ENCODE measurements at regions not wholly inside any gene's neighbourhood (a gene's known extent, or its start where the extent isn't known, plus 50 kb on each side); places are given as distances from the start of the nearest gene placed in this dataset.
A peak's percentile ranks its signal among the peaks of the same experiment; 100 is the strongest.

DNA sequence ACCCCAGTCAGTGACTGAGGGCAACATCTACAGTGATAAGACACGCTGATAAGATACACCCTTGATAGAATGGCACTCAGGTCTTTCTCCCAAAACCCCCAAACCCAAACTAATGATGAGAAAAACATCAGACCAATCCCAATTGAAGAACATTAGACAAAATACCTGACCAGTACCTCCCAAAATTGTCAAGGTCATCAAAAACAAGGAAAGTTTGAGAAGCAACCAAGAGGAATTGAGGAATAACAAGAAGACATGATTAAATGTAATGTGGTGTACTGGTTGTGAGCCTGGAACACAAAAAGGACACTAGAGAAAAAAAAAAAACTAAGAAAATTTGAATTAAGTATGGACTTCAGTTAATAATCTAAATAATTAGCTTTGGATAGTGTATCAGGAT, 222.8 kb downstream of the GAS1 start:
- Histone ChIP-seq H3K36me3 (ENCODE audit: insufficient read depth in 1 of 2, low read depth in 1 of 2) (no peaks in the 10 kb centered on the region), H3K9me3 (no peaks in the 10 kb centered on the region), H3K27me3 (ENCODE audit: insufficient read depth in 3 of 3, low read length in 2 of 3) (no peaks in the 10 kb centered on the region), H3K27ac (no peak overlapping the region), H3K4me1 (no peaks in the 10 kb centered on the region), H3K4me3 (no peak overlapping the region)
- WGBS, 3 donors, result 88 to 100% (median 93%) methylated on average over 1 of the region's 1 CpG
- DNase-seq (no peak), ATAC-seq (no peak)
- TF ChIP-seq, protein P1, sequence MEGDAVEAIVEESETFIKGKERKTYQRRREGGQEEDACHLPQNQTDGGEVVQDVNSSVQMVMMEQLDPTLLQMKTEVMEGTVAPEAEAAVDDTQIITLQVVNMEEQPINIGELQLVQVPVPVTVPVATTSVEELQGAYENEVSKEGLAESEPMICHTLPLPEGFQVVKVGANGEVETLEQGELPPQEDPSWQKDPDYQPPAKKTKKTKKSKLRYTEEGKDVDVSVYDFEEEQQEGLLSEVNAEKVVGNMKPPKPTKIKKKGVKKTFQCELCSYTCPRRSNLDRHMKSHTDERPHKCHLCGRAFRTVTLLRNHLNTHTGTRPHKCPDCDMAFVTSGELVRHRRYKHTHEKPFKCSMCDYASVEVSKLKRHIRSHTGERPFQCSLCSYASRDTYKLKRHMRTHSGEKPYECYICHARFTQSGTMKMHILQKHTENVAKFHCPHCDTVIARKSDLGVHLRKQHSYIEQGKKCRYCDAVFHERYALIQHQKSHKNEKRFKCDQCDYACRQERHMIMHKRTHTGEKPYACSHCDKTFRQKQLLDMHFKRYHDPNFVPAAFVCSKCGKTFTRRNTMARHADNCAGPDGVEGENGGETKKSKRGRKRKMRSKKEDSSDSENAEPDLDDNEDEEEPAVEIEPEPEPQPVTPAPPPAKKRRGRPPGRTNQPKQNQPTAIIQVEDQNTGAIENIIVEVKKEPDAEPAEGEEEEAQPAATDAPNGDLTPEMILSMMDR (IDR thresholded peaks at IDR 0.05), result no peak
- intact Hi-C loops (cut with DNase I), result no loop called here

DNA sequence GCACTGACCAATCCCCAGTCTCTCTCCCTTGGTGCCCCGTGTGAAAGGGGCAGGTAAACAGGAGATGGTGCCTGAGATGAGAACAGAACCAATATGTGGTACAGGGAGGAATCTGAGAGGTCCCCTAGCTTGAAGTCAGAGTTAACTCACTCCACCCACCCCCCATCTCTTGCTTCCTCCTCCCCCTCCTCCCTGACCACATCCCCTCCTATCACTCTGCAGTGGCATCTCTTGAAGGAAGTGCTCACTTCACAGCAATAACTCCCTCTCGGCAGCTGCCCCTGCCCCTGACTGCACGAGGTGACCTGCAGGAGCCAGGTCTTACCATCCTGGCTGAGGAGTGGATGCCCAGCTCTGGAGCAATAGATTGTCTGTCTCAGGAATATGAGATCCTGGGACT, 224.0 kb downstream of the GAS1 start:
- 50 to 64% (median 57%) methylated on average over 3 of the region's 3 CpGs for WGBS, 3 donors
- intact Hi-C loops (cut with DNase I), result no loop called here
- no peaks in the 10 kb centered on the region for H3K36me3 ChIP-seq (ENCODE audit: insufficient read depth in 1 of 2, low read depth in 1 of 2)
- ATAC-seq (no peak), DNase-seq (no peak)
- no peaks in the 10 kb centered on the region for H3K27me3 ChIP-seq (ENCODE audit: insufficient read depth in 3 of 3, low read length in 2 of 3)
- H3K27ac ChIP-seq, result no peak overlapping the region
- no peaks in the 10 kb centered on the region for H3K9me3 ChIP-seq
- H3K4me1 ChIP-seq, result no peaks in the 10 kb centered on the region
- TF ChIP-seq, protein P1 (IDR thresholded peaks at IDR 0.05), result no peak
- no peak overlapping the region for H3K4me3 ChIP-seq

DNA sequence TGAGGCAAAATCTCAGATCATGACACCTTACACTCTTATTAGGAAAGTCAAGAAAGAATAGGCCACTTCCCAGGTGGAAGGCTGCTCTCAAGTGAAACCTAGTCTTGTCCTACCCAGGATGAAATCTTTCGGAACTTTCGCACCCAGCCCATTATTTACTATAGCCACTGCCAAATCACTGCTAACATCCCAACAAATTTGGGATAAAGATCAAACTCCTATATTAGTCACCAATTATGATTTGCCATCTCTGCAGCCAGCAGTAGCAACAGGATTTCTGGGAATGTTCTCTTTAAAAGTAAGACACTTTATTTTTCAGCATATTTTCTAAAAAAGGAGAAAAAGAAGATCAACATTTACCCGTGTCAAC, 224.6 kb downstream of the GAS1 start:
- no peak for DNase-seq
- TF ChIP-seq, protein P1 (IDR thresholded peaks at IDR 0.05), result no peak
- H3K4me3 ChIP-seq, result no peak overlapping the region
- no peaks in the 10 kb centered on the region for H3K4me1 ChIP-seq
- intact Hi-C loops (cut with DNase I), result no loop called here
- H3K9me3 ChIP-seq, result no peaks in the 10 kb centered on the region
- peak in 1 of 4 donors; percentile 26 for ATAC-seq
- no peaks in the 10 kb centered on the region for H3K27me3 ChIP-seq (ENCODE audit: insufficient read depth in 3 of 3, low read length in 2 of 3)
- 67 to 77% (median 72%) methylated on average over 3 of the region's 3 CpGs for WGBS, 3 donors
- H3K36me3 ChIP-seq (ENCODE audit: insufficient read depth in 1 of 2, low read depth in 1 of 2), result no peaks in the 10 kb centered on the region
- H3K27ac ChIP-seq, result no peak overlapping the region

DNA sequence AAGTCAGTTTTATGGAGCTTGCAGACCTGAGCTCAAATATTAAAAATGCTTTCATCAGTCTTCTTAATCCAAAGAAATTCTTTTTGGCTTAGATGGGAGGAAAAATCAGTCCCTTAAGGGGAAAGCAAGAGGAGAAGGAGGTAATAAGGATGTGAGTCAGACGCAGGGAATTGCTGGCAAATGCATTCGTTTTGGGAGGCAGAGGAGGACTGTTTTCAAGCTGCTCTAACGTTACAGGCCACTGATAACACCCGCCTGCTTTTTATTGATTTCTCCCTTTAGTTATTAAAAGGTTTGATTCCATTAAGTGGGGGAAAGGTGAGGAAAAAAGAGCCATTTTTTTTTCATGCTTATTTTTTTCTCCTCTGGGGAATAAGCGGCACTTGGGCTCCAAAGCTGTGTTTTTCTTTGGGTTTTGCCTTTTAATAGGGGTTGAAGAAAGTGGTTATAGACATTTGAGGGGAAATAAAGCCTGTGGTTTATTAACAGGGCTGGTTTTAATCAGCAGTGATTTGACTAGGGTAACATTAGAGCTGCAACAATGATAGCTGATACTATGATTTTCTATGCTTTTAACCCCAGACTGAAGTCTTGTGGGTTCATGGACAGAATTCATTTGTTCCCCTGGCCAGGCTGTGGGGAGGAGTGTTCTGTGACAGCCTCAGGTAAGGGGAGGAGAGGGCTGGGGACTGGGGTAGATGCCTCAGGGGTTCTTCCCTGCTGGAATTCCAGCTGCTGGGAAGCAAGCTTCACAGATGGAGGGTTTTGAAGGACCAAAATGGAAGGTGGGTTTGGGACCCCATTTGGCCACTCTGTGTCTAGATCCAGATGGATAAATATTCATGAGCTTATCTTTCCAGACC, 225.2 kb downstream of the GAS1 start:
- Histone ChIP-seq H3K36me3 (ENCODE audit: insufficient read depth in 1 of 2, low read depth in 1 of 2) (no peaks in the 10 kb centered on the region), H3K27me3 (ENCODE audit: insufficient read depth in 3 of 3, low read length in 2 of 3) (no peaks in the 10 kb centered on the region), H3K4me1 (no peaks in the 10 kb centered on the region), H3K27ac (no peak overlapping the region), H3K4me3 (no peak overlapping the region), H3K9me3 (no peaks in the 10 kb centered on the region)
- intact Hi-C loops (cut with DNase I), result no loop called here
- WGBS, 3 donors, result 33 to 39% (median 35%) methylated on average over 5 of the region's 5 CpGs
- peak; percentile 37 to 57 for DNase-seq
- TF ChIP-seq, protein P1 (IDR thresholded peaks at IDR 0.05), result no peak
- ATAC-seq, result peak in 3 of 4 donors; percentile 49 to 85 (median 59)
